Trophoblast cell (in vitro differentiated cells and primary cell): ENCODE measurements at regions not wholly inside any gene's neighbourhood (a gene's known extent, or its start where the extent isn't known, plus 50 kb on each side); places are given as distances from the start of the nearest gene placed in this dataset.
"Not testable (repeated sequence)": the region's sequence is repeated elsewhere in the genome, so short reads cannot be mapped to it uniquely, and the experiment has no call there.

Experiments
- DNase-seq, 2 donors: peaks; one replicate each; pipeline ENCODE4 v3.0.0-alpha.2; 2016
- H2AFZ ChIP-seq: 2 replicates; pipeline ENCODE4 v1.6.1; 2013; ENCODE audit warnings: low read length, moderate library complexity, mild to moderate bottlenecking; ENCODE audit not compliant: insufficient read depth, poor library complexity
- H2AK5ac ChIP-seq: 2 replicates; pipeline ENCODE4 v1.6.1; 2013; ENCODE audit warnings: mild to moderate bottlenecking, low read length
- H2BK120ac ChIP-seq: 2 replicates; pipeline ENCODE4 v1.6.1; 2013; ENCODE audit warnings: low read length, mild to moderate bottlenecking, moderate library complexity; ENCODE audit not compliant: insufficient read depth, poor library complexity
- H2BK12ac ChIP-seq: 2 replicates; pipeline ENCODE4 v1.6.1; 2013; ENCODE audit warnings: mild to moderate bottlenecking, low read length, moderate library complexity
- H2BK5ac ChIP-seq: 2 replicates; pipeline ENCODE4 v1.6.1; 2013; ENCODE audit warnings: low read length, low read depth, moderate library complexity, mild to moderate bottlenecking; ENCODE audit not compliant: poor library complexity
- H3K14ac ChIP-seq: 2 replicates; pipeline ENCODE4 v1.6.1; 2013; ENCODE audit warnings: mild to moderate bottlenecking, low read length
- H3K18ac ChIP-seq: 2 replicates; pipeline ENCODE4 v1.6.1; 2013; ENCODE audit warnings: mild to moderate bottlenecking, low read length
- H3K23ac ChIP-seq: 2 replicates; pipeline ENCODE4 v1.6.1; 2013; ENCODE audit warnings: low read length
- H3K27ac ChIP-seq: 2 replicates; pipeline ENCODE4 v1.5.1; 2013; ENCODE audit warnings: low read depth, mild to moderate bottlenecking, inconsistent platforms, low read length, moderate library complexity
- H3K27me3 ChIP-seq: 2 replicates; pipeline ENCODE4 v1.6.1; 2013; ENCODE audit warnings: inconsistent platforms, mild to moderate bottlenecking, low read length, moderate library complexity; ENCODE audit not compliant: insufficient read depth
- H3K36me3 ChIP-seq, 2 experiments: 1 replicate in 1 of 2; 2 replicates in 1 of 2; pipeline ENCODE4 v1.6.1; 2013; ENCODE audit warnings: low read length in 2 of 2, mild to moderate bottlenecking in 2 of 2, moderate library complexity in 1 of 2; ENCODE audit not compliant: insufficient read depth in 2 of 2, control insufficient read depth in 1 of 2
- H3K4ac ChIP-seq: 2 replicates; pipeline ENCODE4 v1.6.1; 2013; ENCODE audit warnings: low read depth, mild to moderate bottlenecking, low read length, moderate library complexity
- H3K4me1 ChIP-seq, 2 experiments: 1 replicate in 1 of 2; 2 replicates in 1 of 2; pipeline ENCODE4 v1.6.1; 2013; ENCODE audit warnings: low read length in 2 of 2, mild to moderate bottlenecking in 2 of 2, moderate library complexity in 1 of 2; ENCODE audit not compliant: insufficient read depth in 2 of 2, control insufficient read depth in 1 of 2
- H3K4me2 ChIP-seq: 2 replicates; pipeline ENCODE4 v1.6.1; 2013; ENCODE audit warnings: inconsistent platforms, mild to moderate bottlenecking, low read length, moderate library complexity
- H3K4me3 ChIP-seq: 2 replicates; pipeline ENCODE4 v1.5.1; 2013; ENCODE audit warnings: mild to moderate bottlenecking, low read depth, low read length, inconsistent platforms
- H3K79me1 ChIP-seq: one replicate; pipeline ENCODE4 v1.6.1; 2013; ENCODE audit warnings: low read length
- H3K79me2 ChIP-seq: 2 replicates; pipeline ENCODE4 v1.6.1; 2013; ENCODE audit warnings: low read length, mild to moderate bottlenecking; ENCODE audit not compliant: control insufficient read depth, insufficient read depth, poor library complexity
- H3K9ac ChIP-seq: 2 replicates; pipeline ENCODE4 v1.6.1; 2013; ENCODE audit warnings: mild to moderate bottlenecking, low read length
- H3K9me3 ChIP-seq: 2 replicates; pipeline ENCODE4 v1.6.1; 2013; ENCODE audit warnings: low read depth, mild to moderate bottlenecking, control low read depth, inconsistent platforms, low read length; ENCODE audit not compliant: insufficient read depth
- H4K12ac ChIP-seq: 2 replicates; pipeline ENCODE4 v1.6.1; 2013; ENCODE audit warnings: low read depth, mild to moderate bottlenecking, low read length, moderate library complexity
- H4K8ac ChIP-seq: 2 replicates; pipeline ENCODE4 v1.6.1; 2013; ENCODE audit warnings: low read depth, mild to moderate bottlenecking, low read length, moderate library complexity
- H4K91ac ChIP-seq: one replicate; pipeline ENCODE4 v1.6.1; 2013; ENCODE audit warnings: low read depth, mild to moderate bottlenecking, low read length, moderate library complexity
- WGBS: extraction: QIAGEN DNeasy Blood & Tissue Kit; methylation state at CpG from one replicate; pipeline ENCODE4 v1.1.7; 2013; ENCODE audit warnings: missing lambda C conversion rate; ENCODE audit not compliant: insufficient read length, insufficient coverage; ENCODE audit errors: extremely low coverage; 5-methylcytosine and 5-hydroxymethylcytosine counted together

- not testable (repeated sequence) for H4K12ac ChIP-seq, H2BK12ac ChIP-seq, H3K4me3 ChIP-seq, H2BK5ac ChIP-seq, H4K91ac ChIP-seq, H3K4ac ChIP-seq, H3K79me1 ChIP-seq, H3K27me3 ChIP-seq, H2AFZ ChIP-seq, H3K18ac ChIP-seq, H3K4me1 ChIP-seq, H3K23ac ChIP-seq, DNase-seq, H3K4me2 ChIP-seq, H3K14ac ChIP-seq, H2AK5ac ChIP-seq, H2BK120ac ChIP-seq, H3K9ac ChIP-seq, H3K36me3 ChIP-seq, H3K79me2 ChIP-seq, H3K27ac ChIP-seq, H4K8ac ChIP-seq
- WGBS = no CpG with 5 or more reads among the region's 2 CpGs
- H3K9me3 ChIP-seq = peaks cover 13% of the 10 kb centered on the region
Measured at GRCh38 chr21:10359120-10359519, 162.3 kb upstream of the TPTE start.

- H2BK120ac ChIP-seq, H3K4ac ChIP-seq, H3K79me1 ChIP-seq, H3K9ac ChIP-seq, H2BK5ac ChIP-seq, H3K79me2 ChIP-seq, H3K18ac ChIP-seq, H3K4me3 ChIP-seq, H3K27ac ChIP-seq, H4K8ac ChIP-seq, H2BK12ac ChIP-seq, H2AK5ac ChIP-seq, DNase-seq, H3K4me2 ChIP-seq, H3K4me1 ChIP-seq, H3K14ac ChIP-seq, H3K27me3 ChIP-seq, H4K12ac ChIP-seq, H4K91ac ChIP-seq, H2AFZ ChIP-seq, H3K23ac ChIP-seq, H3K36me3 ChIP-seq: not testable (repeated sequence)
- peaks cover 11% of the 10 kb centered on the region for H3K9me3 ChIP-seq
- WGBS = no CpG with 5 or more reads among the region's 4 CpGs
Measured at GRCh38 chr21:10359911-10360310, 161.5 kb upstream of the TPTE start.

GRCh38 chr21:10361214-10361736, 160.1 kb upstream of the TPTE start:
- H3K23ac ChIP-seq, DNase-seq, H3K36me3 ChIP-seq, H3K27ac ChIP-seq, H3K27me3 ChIP-seq, H3K18ac ChIP-seq, H2AFZ ChIP-seq, H2BK5ac ChIP-seq, H2BK120ac ChIP-seq, H3K4ac ChIP-seq, H3K4me3 ChIP-seq, H3K79me2 ChIP-seq, H2BK12ac ChIP-seq, H3K14ac ChIP-seq, H4K91ac ChIP-seq, H3K9ac ChIP-seq, H2AK5ac ChIP-seq, H4K8ac ChIP-seq, H4K12ac ChIP-seq, H3K4me2 ChIP-seq, H3K79me1 ChIP-seq, H3K9me3 ChIP-seq, H3K4me1 ChIP-seq: not testable (repeated sequence)
- no CpG with 5 or more reads among the region's 3 CpGs for WGBS

- not testable (repeated sequence) for H3K18ac ChIP-seq, H3K79me2 ChIP-seq, H2AFZ ChIP-seq, H3K23ac ChIP-seq, H3K9me3 ChIP-seq, H3K4me3 ChIP-seq, H2BK12ac ChIP-seq, H4K12ac ChIP-seq, H2BK5ac ChIP-seq, H3K4ac ChIP-seq, H3K4me2 ChIP-seq, DNase-seq, H3K27ac ChIP-seq, H3K79me1 ChIP-seq, H3K9ac ChIP-seq, H4K91ac ChIP-seq, H3K14ac ChIP-seq, H2AK5ac ChIP-seq, H3K27me3 ChIP-seq, H2BK120ac ChIP-seq, H3K36me3 ChIP-seq, H4K8ac ChIP-seq, H3K4me1 ChIP-seq
- WGBS = no CpG with 5 or more reads among the region's 9 CpGs
Measured at GRCh38 chr21:10362816-10363215, 158.6 kb upstream of the TPTE start.
